HepG2 (cell line): ENCODE measurements at regions not wholly inside any gene's neighbourhood (a gene's known extent, or its start where the extent isn't known, plus 50 kb on each side); places are given as distances from the start of the nearest gene placed in this dataset.

Experiments
- BHLHE40 ChIP-seq: IDR thresholded peaks from 2 replicates; pipeline ENCODE4 v1.6.1; 2011; ENCODE audit warnings: low read length, improper control_type of control experiment
- KLF16 ChIP-seq, 2 experiments: sonication (generic) in 1 of 2; formaldehyde crosslinking in 1 of 2; IDR thresholded peaks; 2 replicates each; pipeline versions ENCODE4 v1.6.1 to v1.8.0; 2016 to 2023; ENCODE audit warnings: missing genetic modification reagents in 2 of 2, missing compliant biosample characterization in 1 of 2
- NPAS2 ChIP-seq: sonication (generic); formaldehyde crosslinking; IDR thresholded peaks from 2 replicates; pipeline ENCODE4 v1.8.0; 2022; ENCODE audit warnings: mild to moderate bottlenecking, missing genetic modification reagents, borderline replicate concordance
- SIN3A ChIP-seq: IDR thresholded peaks from 2 replicates; pipeline ENCODE4 v1.6.1; 2011; ENCODE audit warnings: low read depth, mild to moderate bottlenecking, control low read depth, low read length, borderline replicate concordance
- TAF1 ChIP-seq: sonication (generic); formaldehyde crosslinking; IDR thresholded peaks from 2 replicates; pipeline ENCODE4 v1.4.0; 2020; ENCODE audit warnings: missing genetic modification reagents
- ZBTB20 ChIP-seq: sonication (generic); formaldehyde crosslinking; IDR thresholded peaks from 2 replicates; pipeline ENCODE4 v1.8.1; 2023; ENCODE audit warnings: missing genetic modification reagents, low read depth, mild to moderate bottlenecking, borderline replicate concordance
- ZFP90 ChIP-seq: sonication (generic); formaldehyde crosslinking; IDR thresholded peaks from 2 replicates; pipeline ENCODE4 v1.8.0; 2022; ENCODE audit warnings: missing genetic modification reagents, mild to moderate bottlenecking, inconsistent platforms, borderline replicate concordance
- ZNF788 ChIP-seq: sonication (generic); formaldehyde crosslinking; IDR thresholded peaks from 2 replicates; pipeline ENCODE4 v1.5.0; 2020; ENCODE audit warnings: mild to moderate bottlenecking, missing genetic modification reagents, borderline replicate concordance
- TF ChIP-seq, protein P1 (sequence below): IDR thresholded peaks from 2 replicates; pipeline ENCODE4 v1.6.1; 2012; ENCODE audit warnings: low read length, improper control_type of control experiment
- TF ChIP-seq, protein P2 (sequence below): sonication (generic); formaldehyde crosslinking; IDR thresholded peaks from 2 replicates; pipeline ENCODE4 v1.5.1; 2020; ENCODE audit warnings: missing genetic modification reagents, mild to moderate bottlenecking, borderline replicate concordance

DNA sequence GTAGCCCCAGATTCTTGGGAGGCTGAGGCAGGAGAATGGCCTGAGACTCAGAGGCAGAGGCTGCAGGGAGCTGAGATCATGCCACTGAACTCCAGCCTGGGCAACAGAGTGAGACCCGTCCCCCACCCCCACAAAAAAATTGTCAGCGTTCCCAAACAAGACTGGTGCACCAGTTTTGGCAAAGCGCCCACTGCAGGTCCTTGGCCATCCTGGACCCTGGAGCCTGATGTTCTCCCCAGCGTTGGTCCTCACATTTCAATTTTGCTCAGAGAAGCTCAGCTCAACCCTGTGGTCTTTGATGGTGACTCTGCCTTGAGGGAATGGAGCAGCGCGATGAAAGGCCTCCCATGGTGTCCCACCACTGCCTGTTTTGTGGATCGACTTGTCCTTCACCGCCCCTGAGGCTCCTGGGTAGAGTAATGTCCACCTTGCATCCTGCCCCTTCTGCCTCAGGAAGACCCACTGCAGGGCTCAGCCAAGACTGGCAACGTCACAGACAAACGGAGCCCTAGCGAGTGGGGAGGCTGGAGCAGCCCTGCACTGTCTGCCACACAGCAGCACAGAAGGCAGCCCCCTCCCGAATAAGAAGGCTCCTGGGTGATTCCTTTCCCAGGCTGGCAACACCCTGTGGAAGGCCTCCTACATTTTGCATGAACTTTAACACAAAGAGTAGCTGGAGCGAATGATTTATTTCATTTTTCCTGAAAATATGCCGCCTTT lies 410.9 kb downstream of the TCERG1L start:
- no peak for TF ChIP-seq SIN3A
- TF ChIP-seq ZNF788 (CRISPR knock-in tag): no peak
- TF ChIP-seq BHLHE40: no peak
- TF ChIP-seq TAF1 (CRISPR knock-in tag): no peak
- TF ChIP-seq KLF16 (CRISPR knock-in tag; IDR thresholded peaks at IDR 0.05): no peak
- no peak for TF ChIP-seq NPAS2
- TF ChIP-seq, protein P1, sequence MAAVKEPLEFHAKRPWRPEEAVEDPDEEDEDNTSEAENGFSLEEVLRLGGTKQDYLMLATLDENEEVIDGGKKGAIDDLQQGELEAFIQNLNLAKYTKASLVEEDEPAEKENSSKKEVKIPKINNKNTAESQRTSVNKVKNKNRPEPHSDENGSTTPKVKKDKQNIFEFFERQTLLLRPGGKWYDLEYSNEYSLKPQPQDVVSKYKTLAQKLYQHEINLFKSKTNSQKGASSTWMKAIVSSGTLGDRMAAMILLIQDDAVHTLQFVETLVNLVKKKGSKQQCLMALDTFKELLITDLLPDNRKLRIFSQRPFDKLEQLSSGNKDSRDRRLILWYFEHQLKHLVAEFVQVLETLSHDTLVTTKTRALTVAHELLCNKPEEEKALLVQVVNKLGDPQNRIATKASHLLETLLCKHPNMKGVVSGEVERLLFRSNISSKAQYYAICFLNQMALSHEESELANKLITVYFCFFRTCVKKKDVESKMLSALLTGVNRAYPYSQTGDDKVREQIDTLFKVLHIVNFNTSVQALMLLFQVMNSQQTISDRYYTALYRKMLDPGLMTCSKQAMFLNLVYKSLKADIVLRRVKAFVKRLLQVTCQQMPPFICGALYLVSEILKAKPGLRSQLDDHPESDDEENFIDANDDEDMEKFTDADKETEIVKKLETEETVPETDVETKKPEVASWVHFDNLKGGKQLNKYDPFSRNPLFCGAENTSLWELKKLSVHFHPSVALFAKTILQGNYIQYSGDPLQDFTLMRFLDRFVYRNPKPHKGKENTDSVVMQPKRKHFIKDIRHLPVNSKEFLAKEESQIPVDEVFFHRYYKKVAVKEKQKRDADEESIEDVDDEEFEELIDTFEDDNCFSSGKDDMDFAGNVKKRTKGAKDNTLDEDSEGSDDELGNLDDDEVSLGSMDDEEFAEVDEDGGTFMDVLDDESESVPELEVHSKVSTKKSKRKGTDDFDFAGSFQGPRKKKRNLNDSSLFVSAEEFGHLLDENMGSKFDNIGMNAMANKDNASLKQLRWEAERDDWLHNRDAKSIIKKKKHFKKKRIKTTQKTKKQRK: no peak
- TF ChIP-seq, protein P2, sequence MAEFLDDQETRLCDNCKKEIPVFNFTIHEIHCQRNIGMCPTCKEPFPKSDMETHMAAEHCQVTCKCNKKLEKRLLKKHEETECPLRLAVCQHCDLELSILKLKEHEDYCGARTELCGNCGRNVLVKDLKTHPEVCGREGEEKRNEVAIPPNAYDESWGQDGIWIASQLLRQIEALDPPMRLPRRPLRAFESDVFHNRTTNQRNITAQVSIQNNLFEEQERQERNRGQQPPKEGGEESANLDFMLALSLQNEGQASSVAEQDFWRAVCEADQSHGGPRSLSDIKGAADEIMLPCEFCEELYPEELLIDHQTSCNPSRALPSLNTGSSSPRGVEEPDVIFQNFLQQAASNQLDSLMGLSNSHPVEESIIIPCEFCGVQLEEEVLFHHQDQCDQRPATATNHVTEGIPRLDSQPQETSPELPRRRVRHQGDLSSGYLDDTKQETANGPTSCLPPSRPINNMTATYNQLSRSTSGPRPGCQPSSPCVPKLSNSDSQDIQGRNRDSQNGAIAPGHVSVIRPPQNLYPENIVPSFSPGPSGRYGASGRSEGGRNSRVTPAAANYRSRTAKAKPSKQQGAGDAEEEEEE (CRISPR knock-in tag): no peak
- TF ChIP-seq ZBTB20 (CRISPR knock-in tag): no peak
- TF ChIP-seq ZFP90: no peak
